ENCODE measurements at regions not wholly inside any gene's neighbourhood (a gene's known extent, or its start where the extent isn't known, plus 50 kb on each side); places are given as distances from the start of the nearest gene placed in this dataset.

- Histone ChIP-seq H3K27ac (ENCODE audit: low read depth, low read length) (no peak overlapping the region), H3K36me3 (ENCODE audit: control insufficient read depth, insufficient read depth, low read length) (no peaks in the 10 kb centered on the region), H3K4me3 (ENCODE audit: low read depth, low read length) (no peak overlapping the region), H3K9ac (ENCODE audit: low read depth, low read length) (no peak overlapping the region), H3K4me1 (ENCODE audit: control insufficient read depth, insufficient read depth, low read length) (no peaks in the 10 kb centered on the region), H3K27me3 (ENCODE audit: control insufficient read depth, insufficient read depth, low read length) (no peaks in the 10 kb centered on the region), H3K9me3 (ENCODE audit: control insufficient read depth, insufficient read depth, low read length) (no peaks in the 10 kb centered on the region)
These were observed 154.1 kb upstream of the CDH12 start for GRCh38 chr5:23007236-23007635.

GRCh38 chr5:23001120-23001519 is 148.0 kb upstream of the CDH12 start:
- H3K9me3 ChIP-seq (ENCODE audit: control insufficient read depth, insufficient read depth, low read length): no peaks in the 10 kb centered on the region
- no peaks in the 10 kb centered on the region for H3K36me3 ChIP-seq (ENCODE audit: control insufficient read depth, insufficient read depth, low read length)
- H3K4me1 ChIP-seq (ENCODE audit: control insufficient read depth, insufficient read depth, low read length): no peaks in the 10 kb centered on the region
- H3K27ac ChIP-seq (ENCODE audit: low read depth, low read length): no peak overlapping the region
- H3K9ac ChIP-seq (ENCODE audit: low read depth, low read length): no peak overlapping the region
- H3K27me3 ChIP-seq (ENCODE audit: control insufficient read depth, insufficient read depth, low read length): no peaks in the 10 kb centered on the region
- no peak overlapping the region for H3K4me3 ChIP-seq (ENCODE audit: low read depth, low read length)

- H3K4me3 ChIP-seq (ENCODE audit: low read depth, low read length): no peak overlapping the region
- no peak overlapping the region for H3K9ac ChIP-seq (ENCODE audit: low read depth, low read length)
- H3K4me1 ChIP-seq (ENCODE audit: control insufficient read depth, insufficient read depth, low read length): no peaks in the 10 kb centered on the region
- no peaks in the 10 kb centered on the region for H3K27me3 ChIP-seq (ENCODE audit: control insufficient read depth, insufficient read depth, low read length)
- no peak overlapping the region for H3K27ac ChIP-seq (ENCODE audit: low read depth, low read length)
- no peaks in the 10 kb centered on the region for H3K9me3 ChIP-seq (ENCODE audit: control insufficient read depth, insufficient read depth, low read length)
- H3K36me3 ChIP-seq (ENCODE audit: control insufficient read depth, insufficient read depth, low read length): no peaks in the 10 kb centered on the region
These were observed 145.6 kb upstream of the CDH12 start for GRCh38 chr5:22998774-22999173.

- no peaks in the 10 kb centered on the region for H3K27me3 ChIP-seq (ENCODE audit: control insufficient read depth, insufficient read depth, low read length)
- H3K9ac ChIP-seq (ENCODE audit: low read depth, low read length): no peak overlapping the region
- no peaks in the 10 kb centered on the region for H3K4me1 ChIP-seq (ENCODE audit: control insufficient read depth, insufficient read depth, low read length)
- H3K27ac ChIP-seq (ENCODE audit: low read depth, low read length): no peak overlapping the region
- no peak overlapping the region for H3K4me3 ChIP-seq (ENCODE audit: low read depth, low read length)
- no peaks in the 10 kb centered on the region for H3K36me3 ChIP-seq (ENCODE audit: control insufficient read depth, insufficient read depth, low read length)
- no peaks in the 10 kb centered on the region for H3K9me3 ChIP-seq (ENCODE audit: control insufficient read depth, insufficient read depth, low read length)
These were observed 145.2 kb upstream of the CDH12 start for GRCh38 chr5:22998362-22998761.

GRCh38 chr5:22988937-22989336 is 135.8 kb upstream of the CDH12 start:
- Histone ChIP-seq H3K36me3 (ENCODE audit: control insufficient read depth, insufficient read depth, low read length) (no peaks in the 10 kb centered on the region), H3K27me3 (ENCODE audit: control insufficient read depth, insufficient read depth, low read length) (no peaks in the 10 kb centered on the region), H3K9me3 (ENCODE audit: control insufficient read depth, insufficient read depth, low read length) (no peaks in the 10 kb centered on the region), H3K4me3 (ENCODE audit: low read depth, low read length) (no peak overlapping the region), H3K9ac (ENCODE audit: low read depth, low read length) (no peak overlapping the region), H3K27ac (ENCODE audit: low read depth, low read length) (no peak overlapping the region), H3K4me1 (ENCODE audit: control insufficient read depth, insufficient read depth, low read length) (no peaks in the 10 kb centered on the region)

- no peaks in the 10 kb centered on the region for H3K9me3 ChIP-seq (ENCODE audit: control insufficient read depth, insufficient read depth, low read length)
- no peaks in the 10 kb centered on the region for H3K36me3 ChIP-seq (ENCODE audit: control insufficient read depth, insufficient read depth, low read length)
- H3K9ac ChIP-seq (ENCODE audit: low read depth, low read length): no peak overlapping the region
- no peaks in the 10 kb centered on the region for H3K4me1 ChIP-seq (ENCODE audit: control insufficient read depth, insufficient read depth, low read length)
- H3K4me3 ChIP-seq (ENCODE audit: low read depth, low read length): no peak overlapping the region
- no peak overlapping the region for H3K27ac ChIP-seq (ENCODE audit: low read depth, low read length)
- H3K27me3 ChIP-seq (ENCODE audit: control insufficient read depth, insufficient read depth, low read length): no peaks in the 10 kb centered on the region
These were observed 133.1 kb upstream of the CDH12 start for GRCh38 chr5:22986281-22986680.

GRCh38 chr5:22985446-22985845 is 132.3 kb upstream of the CDH12 start:
- Histone ChIP-seq H3K36me3 (ENCODE audit: control insufficient read depth, insufficient read depth, low read length) (no peaks in the 10 kb centered on the region), H3K4me1 (ENCODE audit: control insufficient read depth, insufficient read depth, low read length) (no peaks in the 10 kb centered on the region), H3K27ac (ENCODE audit: low read depth, low read length) (no peak overlapping the region), H3K9ac (ENCODE audit: low read depth, low read length) (no peak overlapping the region), H3K9me3 (ENCODE audit: control insufficient read depth, insufficient read depth, low read length) (no peaks in the 10 kb centered on the region), H3K4me3 (ENCODE audit: low read depth, low read length) (no peak overlapping the region), H3K27me3 (ENCODE audit: control insufficient read depth, insufficient read depth, low read length) (no peaks in the 10 kb centered on the region)

- Histone ChIP-seq H3K4me3 (ENCODE audit: low read depth, low read length) (no peak overlapping the region), H3K27me3 (ENCODE audit: control insufficient read depth, insufficient read depth, low read length) (no peaks in the 10 kb centered on the region), H3K27ac (ENCODE audit: low read depth, low read length) (no peak overlapping the region), H3K36me3 (ENCODE audit: control insufficient read depth, insufficient read depth, low read length) (no peaks in the 10 kb centered on the region), H3K9me3 (ENCODE audit: control insufficient read depth, insufficient read depth, low read length) (peaks cover 4% of the 10 kb centered on the region; the same call in 1 of the 2 replicates), H3K9ac (ENCODE audit: low read depth, low read length) (no peak overlapping the region), H3K4me1 (ENCODE audit: control insufficient read depth, insufficient read depth, low read length) (no peaks in the 10 kb centered on the region)
These were observed 117.9 kb upstream of the CDH12 start for GRCh38 chr5:22970956-22971618.

- no peak overlapping the region for H3K27ac ChIP-seq (ENCODE audit: low read depth, low read length)
- peaks cover 4% of the 10 kb centered on the region; the same call in 1 of the 2 replicates for H3K9me3 ChIP-seq (ENCODE audit: control insufficient read depth, insufficient read depth, low read length)
- H3K9ac ChIP-seq (ENCODE audit: low read depth, low read length): no peak overlapping the region
- no peaks in the 10 kb centered on the region for H3K36me3 ChIP-seq (ENCODE audit: control insufficient read depth, insufficient read depth, low read length)
- no peaks in the 10 kb centered on the region for H3K27me3 ChIP-seq (ENCODE audit: control insufficient read depth, insufficient read depth, low read length)
- no peaks in the 10 kb centered on the region for H3K4me1 ChIP-seq (ENCODE audit: control insufficient read depth, insufficient read depth, low read length)
- H3K4me3 ChIP-seq (ENCODE audit: low read depth, low read length): no peak overlapping the region
These were observed 117.3 kb upstream of the CDH12 start for GRCh38 chr5:22970491-22970890.

- H3K4me1 ChIP-seq (ENCODE audit: control insufficient read depth, insufficient read depth, low read length): no peaks in the 10 kb centered on the region
- H3K4me3 ChIP-seq (ENCODE audit: low read depth, low read length): no peak overlapping the region
- no peak overlapping the region for H3K9ac ChIP-seq (ENCODE audit: low read depth, low read length)
- H3K27ac ChIP-seq (ENCODE audit: low read depth, low read length): no peak overlapping the region
- H3K9me3 ChIP-seq (ENCODE audit: control insufficient read depth, insufficient read depth, low read length): peaks cover 4% of the 10 kb centered on the region; the same call in 1 of the 2 replicates
- no peaks in the 10 kb centered on the region for H3K27me3 ChIP-seq (ENCODE audit: control insufficient read depth, insufficient read depth, low read length)
- H3K36me3 ChIP-seq (ENCODE audit: control insufficient read depth, insufficient read depth, low read length): no peaks in the 10 kb centered on the region
These were observed 115.2 kb upstream of the CDH12 start for GRCh38 chr5:22968386-22968785.

GRCh38 chr5:22965960-22966359 is 112.8 kb upstream of the CDH12 start:
- no peak overlapping the region for H3K9ac ChIP-seq (ENCODE audit: low read depth, low read length)
- H3K27me3 ChIP-seq (ENCODE audit: control insufficient read depth, insufficient read depth, low read length): no peaks in the 10 kb centered on the region
- H3K4me3 ChIP-seq (ENCODE audit: low read depth, low read length): no peak overlapping the region
- peaks cover 4% of the 10 kb centered on the region; the same call in 1 of the 2 replicates for H3K9me3 ChIP-seq (ENCODE audit: control insufficient read depth, insufficient read depth, low read length)
- no peaks in the 10 kb centered on the region for H3K4me1 ChIP-seq (ENCODE audit: control insufficient read depth, insufficient read depth, low read length)
- no peaks in the 10 kb centered on the region for H3K36me3 ChIP-seq (ENCODE audit: control insufficient read depth, insufficient read depth, low read length)
- H3K27ac ChIP-seq (ENCODE audit: low read depth, low read length): no peak overlapping the region

Measured in HUES48 (cell line).